Activated naive CD8-positive, alpha-beta T cell treated with anti-CD3 and anti-CD28 coated beads, Interleukin-2, amount 10 ng/mL, durations not matched to agents 7 days and 5 days (primary cell): ENCODE measurements at regions not wholly inside any gene's neighbourhood (a gene's known extent, or its start where the extent isn't known, plus 50 kb on each side); places are given as distances from the start of the nearest gene placed in this dataset.
"Not testable (repeated sequence)": the region's sequence is repeated elsewhere in the genome, so short reads cannot be mapped to it uniquely, and the experiment has no call there.

Experiments used
- ATAC-seq: fragments of 150-1000 bp; cut with Tn5 transposase; one replicate; pipeline ENCODE4 v1.10.0; 2021; ENCODE audit warnings: low read depth, moderate library complexity
- POLR2A ChIA-PET: fragments of 350-600 bp; sonication (Branson Sonifier 250); formaldehyde crosslinking; loops from one replicate; lab custom pipeline; 2021; ENCODE audit warnings: antibody characterized with exemption; lab: Charles Lee
- DNase-seq: peaks from one replicate; pipeline ENCODE4 v3.0.0; 2021
- H3K27ac Mint-ChIP-seq: one replicate; pipeline ENCODE4 v1.8.0; 2022; ENCODE audit warnings: mild to moderate bottlenecking, mixed read lengths
- H3K27me3 Mint-ChIP-seq: one replicate; pipeline ENCODE4 v1.8.0; 2022; ENCODE audit warnings: mild to moderate bottlenecking, moderate library complexity, mixed read lengths
- H3K36me3 Mint-ChIP-seq: one replicate; pipeline ENCODE4 v1.8.0; 2021; ENCODE audit warnings: mild to moderate bottlenecking, mixed read lengths
- H3K4me1 Mint-ChIP-seq: one replicate; pipeline ENCODE4 v1.8.0; 2021; ENCODE audit warnings: mixed read lengths
- H3K4me3 Mint-ChIP-seq: one replicate; pipeline ENCODE4 v1.8.0; 2022; ENCODE audit warnings: mild to moderate bottlenecking, moderate library complexity, mixed read lengths
- H3K9me3 Mint-ChIP-seq: one replicate; pipeline ENCODE4 v1.8.0; 2021; ENCODE audit warnings: mixed read lengths

DNA sequence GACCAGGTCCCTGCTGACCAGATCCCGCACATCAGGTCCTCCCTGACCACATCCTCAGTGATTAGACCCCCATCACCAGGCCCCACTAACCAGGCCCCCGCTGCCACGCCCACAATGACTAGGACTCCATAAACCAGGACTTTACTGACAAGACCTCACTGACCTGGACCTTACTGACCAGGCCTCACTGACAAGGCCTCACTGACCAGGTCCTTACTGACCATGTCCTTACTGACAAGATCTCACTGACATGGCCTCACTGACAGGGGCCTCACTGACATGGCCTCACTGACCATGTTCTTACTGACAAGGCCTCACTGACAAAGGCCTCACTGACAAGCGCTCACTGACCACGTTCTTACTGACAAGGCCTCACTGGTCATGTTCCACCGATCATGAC lies 107.9 kb upstream of the TEKT4 start:
- Mint-ChIP-seq H3K36me3 (no peaks in the 10 kb centered on the region), H3K27me3 (no peaks in the 10 kb centered on the region), H3K4me1 (no peaks in the 10 kb centered on the region), H3K9me3 (no peaks in the 10 kb centered on the region), H3K4me3 (no peak overlapping the region), H3K27ac (no peak overlapping the region)
- DNase-seq, result no peak
- POLR2A ChIA-PET, result no interaction called here
- ATAC-seq, result no peak

GRCh38 chr2:94764331-94764730 lies 106.9 kb upstream of the TEKT4 start:
- ATAC-seq, POLR2A ChIA-PET, DNase-seq, H3K36me3 Mint-ChIP-seq, H3K9me3 Mint-ChIP-seq, H3K4me1 Mint-ChIP-seq, H3K27ac Mint-ChIP-seq, H3K4me3 Mint-ChIP-seq, H3K27me3 Mint-ChIP-seq: not testable (repeated sequence)

- POLR2A ChIA-PET, result no interaction called here
- ATAC-seq (no peak), DNase-seq (no peak)
- Mint-ChIP-seq H3K27ac (no peak overlapping the region), H3K9me3 (no peaks in the 10 kb centered on the region), H3K4me1 (no peaks in the 10 kb centered on the region), H3K4me3 (no peak overlapping the region), H3K27me3 (no peaks in the 10 kb centered on the region), H3K36me3 (no peaks in the 10 kb centered on the region)
Observed at GRCh38 chr2:94767336-94767735, 103.9 kb upstream of the TEKT4 start.

GRCh38 chr2:94769733-94770132 lies 101.5 kb upstream of the TEKT4 start:
- Mint-ChIP-seq H3K36me3 (no peaks in the 10 kb centered on the region), H3K27me3 (no peaks in the 10 kb centered on the region), H3K4me1 (no peaks in the 10 kb centered on the region), H3K4me3 (no peak overlapping the region), H3K9me3 (no peaks in the 10 kb centered on the region), H3K27ac (no peak overlapping the region)
- POLR2A ChIA-PET, result no interaction called here
- DNase-seq, result no peak
- no peak for ATAC-seq

GRCh38 chr2:94774851-94775250 lies 96.4 kb upstream of the TEKT4 start:
- no peak overlapping the region for H3K27ac Mint-ChIP-seq
- H3K4me3 Mint-ChIP-seq, result no peak overlapping the region
- H3K36me3 Mint-ChIP-seq, result no peaks in the 10 kb centered on the region
- H3K4me1 Mint-ChIP-seq, result no peaks in the 10 kb centered on the region
- ATAC-seq (no peak), DNase-seq (no peak)
- POLR2A ChIA-PET, result no interaction called here
- H3K27me3 Mint-ChIP-seq, result no peaks in the 10 kb centered on the region
- no peaks in the 10 kb centered on the region for H3K9me3 Mint-ChIP-seq

- POLR2A ChIA-PET, result no interaction called here
- Mint-ChIP-seq H3K4me3 (no peak overlapping the region), H3K4me1 (no peaks in the 10 kb centered on the region), H3K27me3 (no peaks in the 10 kb centered on the region), H3K9me3 (no peaks in the 10 kb centered on the region), H3K27ac (no peak overlapping the region), H3K36me3 (no peaks in the 10 kb centered on the region)
- DNase-seq, result no peak
- no peak for ATAC-seq
Observed at GRCh38 chr2:94776036-94776435, 95.2 kb upstream of the TEKT4 start.

DNA sequence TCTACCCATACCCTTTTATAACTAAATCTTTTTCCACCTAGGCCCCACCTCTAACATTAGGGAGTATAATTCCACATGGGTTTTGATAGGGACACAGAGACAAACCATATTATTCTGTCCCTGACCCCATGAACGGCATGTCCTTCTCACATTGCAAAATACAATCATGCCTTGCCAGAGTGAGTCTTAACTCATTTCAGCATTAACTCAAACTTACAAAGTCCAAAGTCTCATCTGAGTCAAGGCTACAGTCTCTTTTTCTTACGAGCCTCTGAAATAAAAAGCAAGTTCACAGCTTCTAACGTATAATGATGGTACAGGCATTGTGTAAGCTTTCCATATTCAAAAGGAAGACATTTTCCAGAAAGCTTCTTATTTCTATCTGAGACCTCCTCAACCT lies 86.1 kb upstream of the TEKT4 start:
- POLR2A ChIA-PET, H3K4me3 Mint-ChIP-seq, H3K27me3 Mint-ChIP-seq, H3K9me3 Mint-ChIP-seq, ATAC-seq, DNase-seq, H3K4me1 Mint-ChIP-seq, H3K27ac Mint-ChIP-seq, H3K36me3 Mint-ChIP-seq: not testable (repeated sequence)

DNA sequence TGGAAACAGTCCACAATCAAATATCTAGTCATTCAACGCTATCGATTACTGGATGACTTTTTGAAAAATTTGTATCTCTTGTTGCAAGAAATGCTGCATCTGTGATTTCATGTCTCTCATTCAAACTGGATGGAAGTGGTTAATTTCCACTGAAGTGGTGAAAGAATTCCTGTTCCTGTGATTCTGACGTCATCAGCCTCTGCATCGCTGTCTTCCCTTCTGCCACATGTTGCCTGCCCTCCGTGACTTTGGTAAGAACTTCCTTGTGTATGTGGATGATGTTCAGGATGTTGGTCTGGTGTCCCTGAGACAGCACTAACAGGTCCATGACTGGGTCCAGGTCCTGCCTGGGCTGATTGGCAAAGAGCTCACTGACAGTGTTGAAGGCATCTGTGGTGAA lies 84.8 kb upstream of the TEKT4 start:
- H3K4me3 Mint-ChIP-seq, DNase-seq, H3K4me1 Mint-ChIP-seq, H3K27ac Mint-ChIP-seq, POLR2A ChIA-PET, H3K36me3 Mint-ChIP-seq, ATAC-seq, H3K27me3 Mint-ChIP-seq, H3K9me3 Mint-ChIP-seq: not testable (repeated sequence)

DNA sequence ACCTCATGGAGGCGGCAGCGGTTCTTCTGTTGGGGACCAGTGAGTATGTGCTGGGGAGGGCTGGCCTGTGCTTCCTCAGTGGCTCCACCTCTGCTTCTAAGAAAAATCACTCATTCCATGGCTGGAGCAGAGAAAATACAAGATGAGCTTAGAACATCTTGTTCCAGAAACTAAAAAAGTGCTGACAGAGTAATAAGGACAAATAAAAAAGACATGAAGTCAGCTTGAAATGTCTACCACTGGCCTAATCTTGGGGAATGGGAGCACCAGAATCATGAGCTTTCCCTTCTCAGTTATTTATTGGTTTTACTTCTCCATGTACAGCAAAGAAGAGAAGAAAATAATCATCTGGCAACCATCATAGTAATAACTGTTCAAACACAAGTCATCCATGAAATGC lies 81.1 kb upstream of the TEKT4 start:
- H3K27ac Mint-ChIP-seq, POLR2A ChIA-PET, ATAC-seq, H3K36me3 Mint-ChIP-seq, H3K4me1 Mint-ChIP-seq, H3K27me3 Mint-ChIP-seq, H3K4me3 Mint-ChIP-seq, DNase-seq, H3K9me3 Mint-ChIP-seq: not testable (repeated sequence)

GRCh38 chr2:94797235-94797634 lies 74.0 kb upstream of the TEKT4 start:
- DNase-seq, H3K36me3 Mint-ChIP-seq, H3K27ac Mint-ChIP-seq, H3K4me1 Mint-ChIP-seq, H3K9me3 Mint-ChIP-seq, H3K4me3 Mint-ChIP-seq, ATAC-seq, POLR2A ChIA-PET: not testable (repeated sequence)
- H3K27me3 Mint-ChIP-seq, result peaks cover 13% of the 10 kb centered on the region
